Naive thymus-derived CD4-positive, alpha-beta T cell (primary cell): ENCODE measurements at regions not wholly inside any gene's neighbourhood (a gene's known extent, or its start where the extent isn't known, plus 50 kb on each side); places are given as distances from the start of the nearest gene placed in this dataset.

Experiments
- ATAC-seq: fragments of 150-1000 bp; cut with Tn5 transposase; 2 replicates; pipeline ENCODE4 v1.10.0; 2021; ENCODE audit warnings: mild to moderate bottlenecking, moderate library complexity
- CTCF ChIA-PET: fragments of 350-600 bp; sonication (Branson Sonifier 250); formaldehyde crosslinking; loops from one replicate; lab custom pipeline; 2021; ENCODE audit warnings: antibody characterized with exemption; lab: Charles Lee
- POLR2A ChIA-PET: fragments of 350-600 bp; sonication (Branson Sonifier 250); formaldehyde crosslinking; loops from one replicate; lab custom pipeline; 2021; ENCODE audit warnings: antibody characterized with exemption, inconsistent platforms; lab: Charles Lee
- DNase-seq, 9 donors: peaks; one replicate each; pipeline versions ENCODE4 v3.0.0 to v3.0.0-alpha.2; 2020 to 2022; ENCODE audit warnings: mixed read lengths in 1 of 9
- H3K27ac ChIP-seq: one replicate; pipeline ENCODE4 v1.7.0; 2013; ENCODE audit warnings: mild to moderate bottlenecking, low read depth, low read length, moderate library complexity
- H3K27me3 ChIP-seq, 2 donors: one replicate each; pipeline ENCODE4 v1.7.0; 2013; ENCODE audit warnings: low read length in 2 of 2, mild to moderate bottlenecking in 2 of 2, moderate library complexity in 2 of 2; ENCODE audit not compliant: control insufficient read depth in 2 of 2, insufficient read depth in 2 of 2
- H3K36me3 ChIP-seq, 3 experiments: 1 replicate in 2 of 3; 2 replicates in 1 of 3; pipeline ENCODE4 v1.7.0; 2013; ENCODE audit warnings: low read length in 3 of 3, mild to moderate bottlenecking in 3 of 3, moderate library complexity in 1 of 3; ENCODE audit not compliant: insufficient read depth in 3 of 3, control insufficient read depth in 2 of 3
- H3K4me1 ChIP-seq, 2 donors: one replicate each; pipeline ENCODE4 v1.7.0; 2013; ENCODE audit warnings: low read length in 2 of 2, mild to moderate bottlenecking in 2 of 2, moderate library complexity in 1 of 2; ENCODE audit not compliant: control insufficient read depth in 2 of 2, insufficient read depth in 2 of 2
- H3K4me3 ChIP-seq: 2 replicates; pipeline ENCODE4 v1.7.0; 2013; ENCODE audit warnings: mild to moderate bottlenecking, low read length
- H3K9me3 ChIP-seq, 3 experiments: 1 replicate in 2 of 3; 2 replicates in 1 of 3; pipeline ENCODE4 v1.7.0; 2013; ENCODE audit warnings: low read length in 3 of 3; ENCODE audit not compliant: control insufficient read depth in 2 of 3
- H3K27ac Mint-ChIP-seq, 9 donors: one replicate each; pipeline ENCODE4 v1.8.0; 2020 to 2022; ENCODE audit warnings: mixed read lengths in 9 of 9, mild to moderate bottlenecking in 8 of 9, moderate library complexity in 5 of 9, inconsistent platforms in 2 of 9
- H3K27me3 Mint-ChIP-seq, 5 donors: one replicate each; pipeline ENCODE4 v1.8.0; 2021 to 2022; ENCODE audit warnings: mixed read lengths in 5 of 5, mild to moderate bottlenecking in 1 of 5
- H3K36me3 Mint-ChIP-seq, 5 donors: one replicate each; pipeline ENCODE4 v1.8.0; 2020 to 2022; ENCODE audit warnings: mixed read lengths in 5 of 5, mild to moderate bottlenecking in 3 of 5, inconsistent platforms in 1 of 5
- H3K4me1 Mint-ChIP-seq, 7 donors: one replicate each; pipeline ENCODE4 v1.8.0; 2020 to 2022; ENCODE audit warnings: mixed read lengths in 7 of 7, mild to moderate bottlenecking in 3 of 7, inconsistent platforms in 1 of 7
- H3K4me3 Mint-ChIP-seq, 10 donors: one replicate each; pipeline ENCODE4 v1.8.0; 2020 to 2022; ENCODE audit warnings: mild to moderate bottlenecking in 10 of 10, mixed read lengths in 10 of 10, moderate library complexity in 6 of 10, inconsistent platforms in 2 of 10
- H3K9me3 Mint-ChIP-seq, 11 donors: one replicate each; pipeline ENCODE4 v1.8.0; 2020 to 2022; ENCODE audit warnings: mixed read lengths in 11 of 11, mild to moderate bottlenecking in 4 of 11, inconsistent platforms in 1 of 11, moderate library complexity in 1 of 11
- intact Hi-C, 2 donors: fragments of 100-400 bp; cut with micrococcal nuclease; formaldehyde crosslinking; loops; one replicate each; pipeline ENCODE4 v1.15.1; 2023

GRCh38 chr3:134704133-134704532 is 53.3 kb upstream of the KY start:
- Mint-ChIP-seq H3K36me3 (no peaks in the 10 kb centered on the region), H3K4me1 (no peaks in the 10 kb centered on the region), H3K9me3 (peaks cover 0 to 5% (median 0%) of the 10 kb centered on the region in 11 donors), H3K27me3 (peaks cover 2 to 24% (median 13%) of the 10 kb centered on the region in 5 donors), H3K4me3 (no peak overlapping the region), H3K27ac (no peak overlapping the region)
- Histone ChIP-seq H3K9me3 (no peaks in the 10 kb centered on the region), H3K36me3 (no peaks in the 10 kb centered on the region), H3K27me3 (no peaks in the 10 kb centered on the region), H3K27ac (no peak overlapping the region), H3K4me1 (no peaks in the 10 kb centered on the region), H3K4me3 (no peak overlapping the region)
- DNase-seq (no peak), ATAC-seq (no peak)
- ChIA-PET POLR2A (no interaction called here), CTCF (no interaction called here)
- intact Hi-C loops = no loop called here

- Histone ChIP-seq H3K27me3 (no peaks in the 10 kb centered on the region), H3K4me1 (no peaks in the 10 kb centered on the region), H3K27ac (no peak overlapping the region), H3K4me3 (no peak overlapping the region), H3K9me3 (no peaks in the 10 kb centered on the region), H3K36me3 (no peaks in the 10 kb centered on the region)
- ATAC-seq (no peak), DNase-seq (no peak)
- POLR2A ChIA-PET = no interaction called here
- peaks cover 2 to 24% (median 13%) of the 10 kb centered on the region in 5 donors for H3K27me3 Mint-ChIP-seq
- H3K4me3 Mint-ChIP-seq = no peak overlapping the region
- CTCF ChIA-PET = no interaction called here
- H3K27ac Mint-ChIP-seq = no peak overlapping the region
- no peaks in the 10 kb centered on the region for H3K4me1 Mint-ChIP-seq
- intact Hi-C loops = no loop called here
- H3K36me3 Mint-ChIP-seq = no peaks in the 10 kb centered on the region
- H3K9me3 Mint-ChIP-seq = peaks cover 0 to 5% (median 0%) of the 10 kb centered on the region in 11 donors
These were observed 53.7 kb upstream of the KY start for GRCh38 chr3:134704556-134704955.

- Mint-ChIP-seq H3K27ac (no peak overlapping the region), H3K4me1 (no peaks in the 10 kb centered on the region), H3K4me3 (no peak overlapping the region), H3K36me3 (no peaks in the 10 kb centered on the region), H3K9me3 (peaks cover 0 to 5% (median 0%) of the 10 kb centered on the region in 11 donors), H3K27me3 (peaks cover 0 to 9% (median 5%) of the 10 kb centered on the region in 5 donors)
- H3K27me3 ChIP-seq = no peaks in the 10 kb centered on the region
- intact Hi-C loops = no loop called here
- H3K4me3 ChIP-seq = no peak overlapping the region
- no peaks in the 10 kb centered on the region for H3K36me3 ChIP-seq
- DNase-seq (no peak), ATAC-seq (no peak)
- H3K9me3 ChIP-seq = no peaks in the 10 kb centered on the region
- POLR2A ChIA-PET = no interaction called here
- CTCF ChIA-PET = interaction anchor here (0.6 kb wide), 1 partner anchor 109 kb away, joined by 3 read pairs; no protein-coding TSS in a partner anchor
- no peak overlapping the region for H3K27ac ChIP-seq
- H3K4me1 ChIP-seq = no peaks in the 10 kb centered on the region
These were observed 57.2 kb upstream of the KY start for GRCh38 chr3:134707908-134708597.

GRCh38 chr3:134708671-134709070 is 57.8 kb upstream of the KY start:
- Histone ChIP-seq H3K9me3 (no peaks in the 10 kb centered on the region), H3K4me1 (no peaks in the 10 kb centered on the region), H3K27ac (no peak overlapping the region), H3K36me3 (no peaks in the 10 kb centered on the region), H3K4me3 (no peak overlapping the region), H3K27me3 (no peaks in the 10 kb centered on the region)
- Mint-ChIP-seq H3K4me1 (peaks cover 0 to 2% (median 0%) of the 10 kb centered on the region in 7 donors), H3K4me3 (no peak overlapping the region), H3K27me3 (peaks cover 0 to 16% (median 5%) of the 10 kb centered on the region in 5 donors), H3K9me3 (peaks cover 0 to 5% (median 0%) of the 10 kb centered on the region in 11 donors), H3K36me3 (no peaks in the 10 kb centered on the region), H3K27ac (no peak overlapping the region)
- intact Hi-C loops = no loop called here
- ATAC-seq = no peak
- ChIA-PET CTCF (no interaction called here), POLR2A (no interaction called here)
- DNase-seq = no peak

- Mint-ChIP-seq H3K4me1 (peaks cover 0 to 4% (median 0%) of the 10 kb centered on the region in 7 donors), H3K27ac (no peak overlapping the region), H3K36me3 (no peaks in the 10 kb centered on the region), H3K9me3 (peaks cover 0 to 2% (median 0%) of the 10 kb centered on the region in 11 donors), H3K27me3 (peaks cover 0 to 16% (median 5%) of the 10 kb centered on the region in 5 donors), H3K4me3 (no peak overlapping the region)
- Histone ChIP-seq H3K4me3 (no peak overlapping the region), H3K4me1 (no peaks in the 10 kb centered on the region), H3K27ac (no peak overlapping the region), H3K36me3 (no peaks in the 10 kb centered on the region), H3K9me3 (no peaks in the 10 kb centered on the region), H3K27me3 (no peaks in the 10 kb centered on the region)
- ChIA-PET CTCF (no interaction called here), POLR2A (no interaction called here)
- intact Hi-C loops = no loop called here
- DNase-seq (no peak), ATAC-seq (no peak)
These were observed 58.3 kb upstream of the KY start for GRCh38 chr3:134709076-134709475.

- H3K27me3 Mint-ChIP-seq = peaks cover 0 to 13% (median 3%) of the 10 kb centered on the region in 5 donors
- Histone ChIP-seq H3K27ac (no peak overlapping the region), H3K4me3 (no peak overlapping the region), H3K4me1 (no peaks in the 10 kb centered on the region), H3K36me3 (no peaks in the 10 kb centered on the region), H3K27me3 (no peaks in the 10 kb centered on the region), H3K9me3 (no peaks in the 10 kb centered on the region)
- intact Hi-C loops = no loop called here
- ChIA-PET POLR2A (no interaction called here), CTCF (no interaction called here)
- no peaks in the 10 kb centered on the region for H3K36me3 Mint-ChIP-seq
- H3K4me3 Mint-ChIP-seq = no peak overlapping the region
- no peak for DNase-seq
- ATAC-seq = no peak
- no peak overlapping the region for H3K27ac Mint-ChIP-seq
- no peaks in the 10 kb centered on the region for H3K9me3 Mint-ChIP-seq
- H3K4me1 Mint-ChIP-seq = peaks cover 0 to 4% (median 0%) of the 10 kb centered on the region in 7 donors
These were observed 58.9 kb upstream of the KY start for GRCh38 chr3:134709561-134710312.
